ENCODE measurements at regions not wholly inside any gene's neighbourhood (a gene's known extent, or its start where the extent isn't known, plus 50 kb on each side); places are given as distances from the start of the nearest gene placed in this dataset.

GRCh38 chr14:85732031-85732430, 202.1 kb downstream of the FLRT2 start:
- ChIA-PET CTCF (no interaction called here), POLR2A (no interaction called here)
- no peak overlapping the region for H3K4me3 ChIP-seq (ENCODE audit: low read depth, low read length)
- DNase-seq (ENCODE audit: low read depth, low spot score), result no peak
- TF ChIP-seq CTCF (IDR thresholded peaks at IDR 0.05; ENCODE audit: insufficient read depth, low read length, missing control alignments), result no peak

- ChIA-PET CTCF (no interaction called here), POLR2A (no interaction called here)
- DNase-seq (ENCODE audit: low read depth, low spot score), result no peak
- TF ChIP-seq CTCF (IDR thresholded peaks at IDR 0.05; ENCODE audit: insufficient read depth, low read length, missing control alignments), result no peak
- no peak overlapping the region for H3K4me3 ChIP-seq (ENCODE audit: low read depth, low read length)
Observed at GRCh38 chr14:85731186-85731585, 201.2 kb downstream of the FLRT2 start.

GRCh38 chr14:85728476-85729065, 198.6 kb downstream of the FLRT2 start:
- no peak for TF ChIP-seq CTCF (IDR thresholded peaks at IDR 0.05; ENCODE audit: insufficient read depth, low read length, missing control alignments)
- DNase-seq (ENCODE audit: low read depth, low spot score), result no peak
- H3K4me3 ChIP-seq (ENCODE audit: low read depth, low read length), result no peak overlapping the region
- ChIA-PET CTCF (no interaction called here), POLR2A (no interaction called here)

GRCh38 chr14:85714069-85714468, 184.1 kb downstream of the FLRT2 start:
- TF ChIP-seq CTCF (IDR thresholded peaks at IDR 0.05; ENCODE audit: insufficient read depth, low read length, missing control alignments), result no peak
- CTCF ChIA-PET, result no interaction called here
- POLR2A ChIA-PET, result no interaction called here
- no peak overlapping the region for H3K4me3 ChIP-seq (ENCODE audit: low read depth, low read length)
- no peak for DNase-seq (ENCODE audit: low read depth, low spot score)

- CTCF ChIA-PET, result no interaction called here
- POLR2A ChIA-PET, result no interaction called here
- TF ChIP-seq CTCF (IDR thresholded peaks at IDR 0.05; ENCODE audit: insufficient read depth, low read length, missing control alignments), result no peak
- no peak overlapping the region for H3K4me3 ChIP-seq (ENCODE audit: low read depth, low read length)
- DNase-seq (ENCODE audit: low read depth, low spot score), result no peak
Observed at GRCh38 chr14:85711620-85712019, 181.7 kb downstream of the FLRT2 start.

All from AG04449 (cell line).